ENCODE measurements at regions not wholly inside any gene's neighbourhood (a gene's known extent, or its start where the extent isn't known, plus 50 kb on each side); places are given as distances from the start of the nearest gene placed in this dataset.

DNA sequence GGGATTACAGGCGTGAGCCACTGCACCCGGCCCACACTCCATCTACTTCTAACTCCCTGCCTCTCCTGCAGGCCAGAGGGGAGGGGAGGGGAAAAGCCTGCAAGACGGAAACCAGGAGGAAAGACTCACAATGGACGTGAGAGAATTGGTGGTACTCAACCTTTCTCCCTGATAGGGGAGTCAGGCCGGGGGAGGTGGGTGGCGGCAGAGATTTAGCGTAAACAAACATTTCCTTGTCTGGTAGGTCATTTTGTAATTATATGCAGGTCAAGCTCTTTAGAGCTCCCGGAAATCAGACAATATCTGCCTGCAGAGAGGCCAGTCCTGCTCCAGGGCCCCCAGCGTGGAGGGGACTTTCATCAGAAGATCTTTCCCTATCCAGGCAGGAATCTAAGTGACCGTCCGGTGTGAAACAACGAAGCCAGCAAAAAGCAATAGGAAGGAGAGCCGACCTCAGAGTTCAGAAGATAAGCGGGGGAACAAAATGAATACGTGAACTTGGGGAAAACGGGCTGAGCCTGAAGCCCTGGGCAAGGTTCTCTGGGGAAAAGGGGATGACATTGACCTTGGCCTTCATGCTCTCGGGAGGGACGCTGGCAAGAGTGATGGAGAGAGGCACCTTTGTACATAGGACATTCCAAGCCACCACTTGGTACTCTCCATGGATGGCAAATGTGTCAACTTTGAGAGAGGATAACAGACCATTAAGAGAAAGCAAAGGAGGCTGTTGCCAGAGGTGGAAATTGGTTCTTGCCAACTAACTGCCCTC lies 62.3 kb downstream of the SPRING1 start:
- no peak for TF ChIP-seq FOXM1 (IDR thresholded peaks at IDR 0.05; ENCODE audit: borderline replicate concordance)
- no peak for TF ChIP-seq BHLHE40 (IDR thresholded peaks at IDR 0.05; ENCODE audit: borderline replicate concordance)
- no peak for TF ChIP-seq SUZ12 (IDR thresholded peaks at IDR 0.05)
- TF ChIP-seq SP1 (IDR thresholded peaks at IDR 0.05): no peak
- TF ChIP-seq LEF1 (IDR thresholded peaks at IDR 0.05; ENCODE audit: borderline replicate concordance): no peak
- no peak for TF ChIP-seq CTBP1 (IDR thresholded peaks at IDR 0.05; ENCODE audit: borderline replicate concordance)
- no peak for TF ChIP-seq HDGF (IDR thresholded peaks at IDR 0.05; ENCODE audit: borderline replicate concordance)
- TF ChIP-seq, protein P1, sequence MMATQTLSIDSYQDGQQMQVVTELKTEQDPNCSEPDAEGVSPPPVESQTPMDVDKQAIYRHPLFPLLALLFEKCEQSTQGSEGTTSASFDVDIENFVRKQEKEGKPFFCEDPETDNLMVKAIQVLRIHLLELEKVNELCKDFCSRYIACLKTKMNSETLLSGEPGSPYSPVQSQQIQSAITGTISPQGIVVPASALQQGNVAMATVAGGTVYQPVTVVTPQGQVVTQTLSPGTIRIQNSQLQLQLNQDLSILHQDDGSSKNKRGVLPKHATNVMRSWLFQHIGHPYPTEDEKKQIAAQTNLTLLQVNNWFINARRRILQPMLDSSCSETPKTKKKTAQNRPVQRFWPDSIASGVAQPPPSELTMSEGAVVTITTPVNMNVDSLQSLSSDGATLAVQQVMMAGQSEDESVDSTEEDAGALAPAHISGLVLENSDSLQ (IDR thresholded peaks at IDR 0.05): no peak
- TF ChIP-seq L3MBTL2 (conservative IDR thresholded peaks at IDR 0.05): no peak
- TF ChIP-seq NFRKB (IDR thresholded peaks at IDR 0.05): no peak
- no peak for TF ChIP-seq ELF4 (IDR thresholded peaks at IDR 0.05)
- no peak for TF ChIP-seq ARNT (IDR thresholded peaks at IDR 0.05)
- TF ChIP-seq TARDBP (IDR thresholded peaks at IDR 0.05): no peak
- TF ChIP-seq FOXA1 (IDR thresholded peaks at IDR 0.05): no peak

All from HEK293T (cell line).